T47D (cell line): ENCODE measurements at regions not wholly inside any gene's neighbourhood (a gene's known extent, or its start where the extent isn't known, plus 50 kb on each side); places are given as distances from the start of the nearest gene placed in this dataset.
"Not testable (repeated sequence)": the region's sequence is repeated elsewhere in the genome, so short reads cannot be mapped to it uniquely, and the experiment has no call there.

Experiments
- DNase-seq, 2 experiments: peaks; one replicate each; pipeline versions ENCODE4 v3.0.0 to v3.0.0-alpha.2; 2011 to 2012; ENCODE audit warnings: low read depth in 1 of 2, low spot score in 1 of 2
- JUND ChIP-seq: IDR thresholded peaks from 2 replicates; pipeline ENCODE4 v1.6.1; 2012; ENCODE audit warnings: low read depth
- in situ Hi-C: cut with HindIII; loops from 2 replicates; pipeline ENCODE4 v1.10.0; 2016; ENCODE audit warnings: low sequenced_read_pairs, low pct_unique_long_range_greater_than_20kb

- in situ Hi-C loops = no loop called here
- no peak for DNase-seq
- TF ChIP-seq JUND = no peak
Observed at GRCh38 chr2:128645631-128646030, 327.0 kb upstream of the HS6ST1 start.

GRCh38 chr2:128646091-128646490, 327.4 kb upstream of the HS6ST1 start:
- no peak for TF ChIP-seq JUND
- no peak for DNase-seq
- in situ Hi-C loops = no loop called here

- TF ChIP-seq JUND = no peak
- in situ Hi-C loops = no loop called here
- DNase-seq = no peak
Observed at GRCh38 chr2:128646691-128647090, 328.0 kb upstream of the HS6ST1 start.

DNA sequence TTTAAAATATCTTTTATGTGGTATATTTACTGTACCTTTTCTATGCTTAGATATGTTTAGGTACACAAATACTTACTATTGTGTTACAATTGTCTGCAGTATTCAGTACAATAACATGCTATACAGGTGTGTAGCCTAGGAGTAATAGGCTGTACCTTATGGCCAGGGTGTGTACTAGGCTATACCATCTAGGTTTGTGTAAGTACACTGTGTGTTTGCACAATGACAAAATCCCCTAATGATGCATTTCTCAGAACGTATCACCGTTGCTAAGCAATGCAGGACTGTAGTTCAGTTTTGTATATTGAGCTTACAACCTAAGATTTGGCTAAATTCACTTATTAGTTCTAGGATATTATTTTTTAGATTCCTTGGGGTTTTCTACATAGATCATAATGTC, 332.3 kb upstream of the HS6ST1 start:
- TF ChIP-seq JUND = no peak
- in situ Hi-C loops = no loop called here
- DNase-seq = no peak

GRCh38 chr2:128654408-128654807, 335.7 kb upstream of the HS6ST1 start:
- in situ Hi-C loops = no loop called here
- DNase-seq = no peak
- no peak for TF ChIP-seq JUND

- in situ Hi-C loops = no loop called here
- no peak for DNase-seq
- TF ChIP-seq JUND = no peak
Observed at GRCh38 chr2:128660836-128661235, 342.2 kb upstream of the HS6ST1 start.

DNA sequence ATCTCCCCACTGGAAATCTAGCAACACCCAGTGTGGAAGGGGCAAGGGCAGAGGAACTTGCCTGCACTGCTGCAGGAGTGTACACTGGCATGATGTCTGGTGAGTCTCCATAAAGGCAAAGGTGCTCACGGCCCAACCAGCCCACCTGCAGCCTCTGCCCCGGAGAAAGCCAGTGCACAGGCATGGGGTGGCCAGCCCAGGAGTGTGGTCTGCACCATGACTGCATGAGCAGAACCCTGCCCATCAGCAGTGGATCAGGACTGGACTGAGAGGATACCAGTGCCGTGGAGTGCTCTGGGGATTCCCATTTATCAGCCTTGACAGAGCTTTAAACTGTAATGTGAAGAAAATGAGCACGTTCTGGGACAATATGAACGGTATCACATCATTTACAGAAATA, 342.6 kb upstream of the HS6ST1 start:
- in situ Hi-C loops = no loop called here
- no peak for TF ChIP-seq JUND
- no peak for DNase-seq

GRCh38 chr2:128662051-128662471, 343.4 kb upstream of the HS6ST1 start:
- in situ Hi-C loops = no loop called here

DNA sequence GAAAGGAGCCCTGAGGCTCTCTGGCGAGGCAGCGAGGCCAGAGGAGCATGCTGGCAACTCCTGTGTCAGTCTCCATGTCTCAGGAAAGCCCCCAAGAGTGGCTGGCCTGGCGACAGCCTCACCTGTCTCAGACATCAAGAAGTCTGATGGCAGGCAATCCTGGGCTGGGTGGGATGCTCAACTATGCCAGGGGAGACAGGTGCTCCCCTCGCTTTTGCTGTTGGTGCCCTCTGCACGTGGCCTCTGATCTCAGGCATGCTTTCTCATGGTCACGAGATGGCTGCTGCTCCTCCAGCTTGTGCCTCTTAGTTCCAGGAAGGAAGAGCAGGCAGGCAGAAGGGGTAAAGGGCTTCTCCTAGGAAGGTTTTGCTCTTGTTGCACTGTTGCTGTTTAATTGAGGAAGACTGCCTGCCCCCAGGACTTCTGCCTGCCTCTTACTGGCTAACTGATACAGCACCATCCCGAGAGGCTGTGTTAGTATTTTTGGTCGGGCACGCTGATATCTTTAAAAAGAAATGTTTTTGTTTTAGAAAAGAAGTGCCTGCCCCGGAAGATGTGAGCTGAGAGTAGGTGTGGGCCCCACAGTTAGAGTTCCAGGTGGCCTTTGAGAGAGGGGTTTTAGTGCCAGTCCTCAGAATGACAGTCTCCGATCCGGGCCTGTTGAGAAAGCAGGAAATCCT, 344.8 kb upstream of the HS6ST1 start:
- TF ChIP-seq JUND = no peak
- no peak for DNase-seq
- in situ Hi-C loops = no loop called here

More at GRCh38 chr2:128662051-128662471, 343.4 kb upstream of the HS6ST1 start:
- DNase-seq = no peak
- no peak for TF ChIP-seq JUND

DNA sequence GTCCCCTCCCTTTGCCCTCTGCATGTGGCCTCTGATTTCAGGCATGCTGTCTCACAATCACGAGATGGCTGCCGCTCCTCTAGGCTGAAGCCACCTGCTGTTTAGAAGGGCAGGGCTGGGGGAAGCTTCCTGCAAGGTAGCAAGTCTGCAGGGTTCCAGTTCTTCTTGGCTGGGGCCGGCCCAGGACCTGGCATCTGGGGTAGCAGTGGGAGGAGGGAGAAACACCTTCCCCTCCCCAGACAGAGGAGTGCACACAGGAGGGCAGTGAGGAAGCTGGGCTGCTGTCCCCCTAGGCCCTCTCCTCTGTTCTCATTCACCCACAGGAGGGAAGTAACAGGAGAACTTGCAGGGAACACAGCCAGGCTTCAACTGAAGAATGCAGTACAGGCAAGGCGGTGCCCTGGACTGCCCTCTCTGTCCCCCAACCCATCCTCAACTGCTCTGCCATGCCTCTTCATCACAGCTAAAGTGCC, 345.9 kb upstream of the HS6ST1 start:
- TF ChIP-seq JUND = no peak
- in situ Hi-C loops = no loop called here
- DNase-seq = no peak

- in situ Hi-C loops = no loop called here
- TF ChIP-seq JUND = no peak
- no peak for DNase-seq
Observed at GRCh38 chr2:128665113-128665512, 346.4 kb upstream of the HS6ST1 start.

DNA sequence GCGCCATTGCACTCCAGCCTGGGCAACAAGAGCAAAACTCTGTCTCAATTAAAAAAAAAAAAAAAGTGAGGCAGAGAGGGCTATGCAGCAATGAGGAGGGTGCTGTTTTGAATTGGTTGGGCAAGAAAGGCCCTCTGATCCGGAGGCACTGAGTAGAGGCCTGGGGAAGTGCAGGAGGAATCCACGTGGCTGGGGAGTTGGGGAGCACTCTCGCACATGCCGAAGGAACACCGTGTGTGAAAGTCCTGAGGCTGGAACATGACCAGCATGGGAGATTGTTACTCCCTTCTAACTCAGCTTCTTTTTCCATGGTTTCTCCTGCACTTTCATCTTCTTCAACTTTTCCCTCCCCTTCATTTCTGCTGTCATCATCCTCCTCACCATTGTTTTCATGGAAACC, 347.9 kb upstream of the HS6ST1 start:
- in situ Hi-C loops = no loop called here
- no peak for TF ChIP-seq JUND
- DNase-seq = no peak

GRCh38 chr2:128667391-128667790, 348.7 kb upstream of the HS6ST1 start:
- in situ Hi-C loops = no loop called here
- no peak for TF ChIP-seq JUND
- DNase-seq = no peak

- in situ Hi-C loops = no loop called here
- no peak for DNase-seq
- no peak for TF ChIP-seq JUND
Observed at GRCh38 chr2:128668946-128669345, 350.3 kb upstream of the HS6ST1 start.

- DNase-seq = no peak
- no peak for TF ChIP-seq JUND
- in situ Hi-C loops = no loop called here
Observed at GRCh38 chr2:128670066-128670465, 351.4 kb upstream of the HS6ST1 start.

GRCh38 chr2:128671981-128672757, 353.5 kb upstream of the HS6ST1 start:
- in situ Hi-C loops, DNase-seq: not testable (repeated sequence)

- in situ Hi-C loops, DNase-seq: not testable (repeated sequence)
Observed at GRCh38 chr2:128679680-128680079, 361.0 kb upstream of the HS6ST1 start.
